Activated CD4-positive, alpha-beta T cell treated with anti-CD3 and anti-CD28 coated beads, Interleukin-2, amount 50 U/mL, for 4 hours (primary cell): ENCODE measurements at regions not wholly inside any gene's neighbourhood (a gene's known extent, or its start where the extent isn't known, plus 50 kb on each side); places are given as distances from the start of the nearest gene placed in this dataset.
"Not testable (repeated sequence)": the region's sequence is repeated elsewhere in the genome, so short reads cannot be mapped to it uniquely, and the experiment has no call there.

Experiments
- DNase-seq, 2 experiments: peaks; one replicate each; pipeline ENCODE4 v3.0.0-alpha.2; 2020

- no peak for DNase-seq
Observed at GRCh38 chrX:55326985-55327384, 62.3 kb upstream of the PAGE3 start.

GRCh38 chrX:55335296-55335695, 70.6 kb upstream of the PAGE3 start:
- DNase-seq: no peak

GRCh38 chrX:55336176-55336575, 71.5 kb upstream of the PAGE3 start:
- no peak for DNase-seq

DNA sequence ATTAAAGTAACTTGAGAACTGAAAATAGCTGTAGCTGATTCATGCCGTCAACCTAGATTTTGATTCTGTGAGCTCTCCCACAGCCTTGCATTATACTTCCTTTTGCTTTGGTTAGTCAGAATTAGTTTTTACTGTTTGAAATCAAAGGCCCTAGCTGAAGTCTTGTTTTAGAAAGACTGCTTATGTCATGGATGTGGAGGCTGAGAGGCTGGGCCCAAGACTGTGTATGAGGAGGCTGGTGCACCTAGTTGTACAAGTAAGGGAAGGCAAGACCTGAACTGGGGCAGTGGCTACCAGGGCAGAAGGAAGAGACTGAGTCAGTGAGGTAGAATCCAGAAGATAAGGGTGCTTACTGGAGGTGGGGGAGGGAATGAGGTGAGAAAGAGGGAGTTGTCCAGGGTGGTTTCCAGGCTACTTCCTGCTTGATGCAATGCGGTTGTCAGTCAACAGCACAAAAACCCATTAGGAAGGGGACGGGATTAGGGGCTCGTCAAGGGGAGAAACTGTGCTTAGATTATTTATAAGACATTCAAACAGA, 76.2 kb upstream of the PAGE3 start:
- DNase-seq: no peak

DNA sequence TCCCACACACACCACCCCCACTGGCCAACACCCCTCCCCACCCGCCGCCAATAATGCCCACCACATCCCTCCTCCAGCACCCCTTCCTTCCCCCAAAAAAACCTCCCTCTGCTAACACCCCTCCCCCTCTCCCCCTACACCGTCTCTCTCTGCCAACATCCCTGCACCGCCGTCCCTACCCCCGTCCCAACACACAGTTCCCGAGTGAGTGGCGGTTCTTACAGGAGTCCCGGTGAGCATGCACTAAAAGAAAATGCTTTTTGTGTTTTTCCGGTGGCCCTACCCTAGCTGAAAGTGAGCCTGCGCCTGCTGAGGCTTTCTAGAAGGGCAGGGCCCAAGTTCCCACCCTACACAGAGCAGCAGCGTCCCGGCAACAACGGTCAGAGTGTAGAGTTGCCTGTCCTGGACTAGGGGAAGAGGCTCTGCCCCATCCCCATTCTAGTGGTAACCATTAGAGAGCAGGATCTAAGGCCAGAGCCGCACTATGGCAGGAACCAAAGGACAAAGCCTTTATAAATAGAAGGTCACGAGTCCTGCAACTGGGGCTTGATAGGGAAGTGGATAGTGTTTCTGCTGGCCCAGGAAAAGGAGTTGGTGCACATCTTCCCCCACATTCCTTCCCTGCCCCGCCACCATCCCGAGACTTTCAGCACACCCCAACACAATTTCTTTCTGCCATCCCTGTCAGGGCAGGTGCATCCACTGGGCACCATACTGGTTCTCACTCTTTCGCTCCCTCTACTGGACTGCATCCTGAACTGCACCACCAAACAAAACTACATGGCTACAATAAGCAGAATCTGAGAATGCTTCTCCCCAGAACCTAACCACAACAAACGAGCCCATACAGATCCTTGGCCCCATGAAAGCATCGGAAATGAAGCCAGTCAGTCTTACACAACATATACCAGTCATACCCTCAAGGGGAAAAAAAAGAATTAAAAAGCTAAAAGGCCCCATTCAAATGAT, 78.1 kb upstream of the PAGE3 start:
- DNase-seq: peak; percentile 5 to 17

DNA sequence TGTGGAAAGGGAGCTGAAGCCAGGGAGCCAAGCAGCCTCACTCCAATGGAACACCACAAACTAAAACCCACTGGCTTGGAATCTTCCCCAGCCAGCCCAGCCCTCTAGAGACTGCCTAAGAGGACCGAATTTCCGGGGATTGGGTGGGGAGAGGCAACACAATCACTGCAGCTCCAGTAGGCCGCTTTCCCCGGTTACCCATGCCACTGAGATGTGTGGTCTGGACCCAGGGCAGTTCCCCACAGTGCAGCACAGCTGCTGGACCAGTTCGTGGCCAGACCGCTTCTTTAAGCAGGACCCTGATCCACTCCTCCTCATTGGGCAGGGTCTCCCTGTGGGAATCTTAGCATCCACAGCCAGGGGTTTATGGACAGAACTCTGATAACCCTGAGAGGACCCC, 91.9 kb upstream of the PAGE3 start:
- no peak for DNase-seq

- DNase-seq: no peak
Observed at GRCh38 chrX:55357236-55357635, 92.5 kb upstream of the PAGE3 start.

- no peak for DNase-seq
Observed at GRCh38 chrX:55379396-55379795, 72.5 kb upstream of the MAGEH1 start.

GRCh38 chrX:55389376-55389775, 62.6 kb upstream of the MAGEH1 start:
- DNase-seq: no peak

GRCh38 chrX:55396836-55397235, 55.1 kb upstream of the MAGEH1 start:
- DNase-seq: not testable (repeated sequence)
